Neural cell (in vitro differentiated cells): ENCODE measurements at regions not wholly inside any gene's neighbourhood (a gene's known extent, or its start where the extent isn't known, plus 50 kb on each side); places are given as distances from the start of the nearest gene placed in this dataset.

Experiments
- CTCF ChIP-seq: fragments of 450-650 bp; IDR thresholded peaks from 2 replicates; pipeline ENCODE4 v1.5.1; 2014; ENCODE audit warnings: antibody characterized with exemption, mild to moderate bottlenecking, moderate library complexity; ENCODE audit not compliant: poor library complexity, severe bottlenecking
- EP300 ChIP-seq: fragments of 450-650 bp; conservative IDR thresholded peaks from 2 replicates; pipeline ENCODE4 v1.6.1; 2014; ENCODE audit warnings: antibody characterized with exemption, mild to moderate bottlenecking, moderate library complexity; ENCODE audit not compliant: poor library complexity, severe bottlenecking

- no peak for TF ChIP-seq CTCF
- peak; percentile 92 for TF ChIP-seq EP300
These were observed 926.5 kb upstream of the KLHL29 start for GRCh38 chr2:22458440-22458839.
